ENCODE measurements at regions not wholly inside any gene's neighbourhood (a gene's known extent, or its start where the extent isn't known, plus 50 kb on each side); places are given as distances from the start of the nearest gene placed in this dataset.

DNA sequence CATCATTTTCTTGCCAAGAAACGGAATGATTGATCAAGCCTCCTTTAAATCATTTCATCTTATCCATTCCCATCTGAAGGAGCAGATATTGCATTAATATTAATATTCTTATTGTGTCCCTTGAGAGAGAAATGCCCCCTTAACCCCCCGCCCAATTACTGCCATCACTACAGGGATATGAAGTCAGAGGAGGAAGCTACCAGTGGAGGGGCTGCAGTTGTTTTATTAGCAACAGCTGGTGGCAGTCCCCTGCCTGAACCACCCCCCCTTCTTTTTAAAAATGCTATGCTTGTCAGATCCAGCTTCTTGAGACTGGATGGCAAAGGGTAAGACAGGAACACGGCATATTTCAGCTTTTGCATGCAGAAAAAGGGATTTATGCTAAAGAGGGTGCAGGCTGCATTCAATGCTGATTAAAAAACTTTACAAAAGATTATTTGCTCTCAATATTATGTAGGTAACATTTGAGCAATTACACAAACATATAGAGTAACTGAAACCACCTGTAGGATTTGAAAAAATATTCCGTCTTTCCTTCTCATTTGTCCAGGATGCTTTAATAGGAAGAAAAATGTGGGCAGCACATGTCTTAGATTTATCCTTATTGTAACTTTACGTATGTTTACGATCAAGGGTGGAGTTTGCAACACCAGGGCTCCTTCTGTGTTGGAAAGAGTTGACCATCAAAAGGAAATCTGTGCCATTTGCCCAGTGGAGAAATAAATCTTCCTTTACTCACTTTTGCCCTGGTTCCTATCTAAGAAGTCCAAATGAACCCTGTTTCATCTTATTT, 77.7 kb downstream of the ZBTB18 start:
- DNase-seq, result no peak
- no peak overlapping the region for H3K4me2 ChIP-seq (ENCODE audit: low read length, poor library complexity, severe bottlenecking)
- H3K79me1 ChIP-seq (replicated peaks; ENCODE audit: low read length, poor library complexity, severe bottlenecking), result no peaks in the 10 kb centered on the region
- H3K23ac ChIP-seq (ENCODE audit: low read length in 2 of 2), result no peak overlapping the region
- H3K9me3 ChIP-seq (ENCODE audit: control insufficient read depth, low read length), result peaks cover 9% of the 10 kb centered on the region
- H3K27me3 ChIP-seq (ENCODE audit: control insufficient read depth in 1 of 2, insufficient read depth in 1 of 2, low read length in 2 of 2), result peaks cover 0 to 54% of the 10 kb centered on the region in 2 experiments
- H2BK120ac ChIP-seq (ENCODE audit: low read depth, low read length), result no peak overlapping the region
- no peak overlapping the region for H3K14ac ChIP-seq (ENCODE audit: low read length in 2 of 2)
- no peak overlapping the region for H3K18ac ChIP-seq (ENCODE audit: low read depth in 1 of 2, low read length in 2 of 2)
- WGBS, result 96% methylated on average over 4 of the region's 6 CpGs
- H2BK15ac ChIP-seq (ENCODE audit: low read depth, poor library complexity, severe bottlenecking), result no peak overlapping the region
- no peak overlapping the region for H2BK12ac ChIP-seq (ENCODE audit: low read length in 2 of 2)
- H3K27ac ChIP-seq (ENCODE audit: low read length, poor library complexity, severe bottlenecking), result no peak overlapping the region
- H2BK5ac ChIP-seq (ENCODE audit: low read depth, low read length, poor library complexity, severe bottlenecking), result no peak overlapping the region
- H3K4me3 ChIP-seq (ENCODE audit: insufficient read depth in 1 of 2, low read depth in 1 of 2, low read length in 2 of 2), result no peak overlapping the region
- no peak overlapping the region for H3K4ac ChIP-seq (ENCODE audit: low read depth in 1 of 2, low read length in 2 of 2)
- H3K9ac ChIP-seq (ENCODE audit: low read length), result no peak overlapping the region
- no peak overlapping the region for H2AK5ac ChIP-seq (ENCODE audit: low read length, severe bottlenecking)
- H4K91ac ChIP-seq (ENCODE audit: low read length), result no peak overlapping the region
- no peaks in the 10 kb centered on the region for H3K4me1 ChIP-seq (ENCODE audit: control insufficient read depth, insufficient read depth, low read depth, low read length)
- no peaks in the 10 kb centered on the region for H3K36me3 ChIP-seq (ENCODE audit: control insufficient read depth in 1 of 2, insufficient read depth in 2 of 2, low read depth in 1 of 2, low read length in 2 of 2)
- H2AFZ ChIP-seq (ENCODE audit: low read depth, low read length), result no peak overlapping the region
- no peak overlapping the region for H4K8ac ChIP-seq (ENCODE audit: low read length)

DNA sequence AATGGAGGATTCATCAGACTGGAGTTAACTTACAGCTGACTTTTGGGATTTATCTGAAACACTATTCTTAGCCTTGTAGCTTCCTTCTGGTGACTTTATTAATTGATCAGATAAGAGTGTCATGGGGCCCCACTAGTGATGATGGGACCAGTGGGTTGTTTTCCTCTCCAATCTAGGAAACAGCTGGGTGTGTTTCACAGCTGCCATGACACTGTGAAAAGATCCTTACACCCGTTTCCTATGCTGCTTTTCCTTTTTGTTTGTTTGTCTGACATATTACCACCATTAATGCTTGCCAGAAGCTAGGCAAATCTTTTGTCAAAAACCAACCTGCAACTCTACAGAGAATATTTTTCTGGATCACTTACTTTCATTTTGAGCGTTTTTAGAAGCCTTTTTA, 86.2 kb downstream of the ZBTB18 start:
- Histone ChIP-seq H3K79me1 (replicated peaks; ENCODE audit: low read length, poor library complexity, severe bottlenecking) (no peaks in the 10 kb centered on the region), H2AK5ac (ENCODE audit: low read length, severe bottlenecking) (no peak overlapping the region), H3K27ac (ENCODE audit: low read length, poor library complexity, severe bottlenecking) (no peak overlapping the region), H3K27me3 (ENCODE audit: control insufficient read depth in 1 of 2, insufficient read depth in 1 of 2, low read length in 2 of 2) (peaks cover 0 to 36% of the 10 kb centered on the region in 2 experiments), H2BK12ac (ENCODE audit: low read length in 2 of 2) (no peak overlapping the region), H2BK120ac (ENCODE audit: low read depth, low read length) (no peak overlapping the region), H3K4me2 (ENCODE audit: low read length, poor library complexity, severe bottlenecking) (no peak overlapping the region), H3K4me3 (ENCODE audit: insufficient read depth in 1 of 2, low read depth in 1 of 2, low read length in 2 of 2) (no peak overlapping the region), H4K8ac (ENCODE audit: low read length) (no peak overlapping the region), H2AFZ (ENCODE audit: low read depth, low read length) (no peak overlapping the region), H3K4ac (ENCODE audit: low read depth in 1 of 2, low read length in 2 of 2) (no peak overlapping the region), H3K9ac (ENCODE audit: low read length) (no peak overlapping the region), H3K9me3 (ENCODE audit: control insufficient read depth, low read length) (no peaks in the 10 kb centered on the region), H2BK5ac (ENCODE audit: low read depth, low read length, poor library complexity, severe bottlenecking) (no peak overlapping the region), H3K14ac (ENCODE audit: low read length in 2 of 2) (no peak overlapping the region), H3K4me1 (ENCODE audit: control insufficient read depth, insufficient read depth, low read depth, low read length) (no peaks in the 10 kb centered on the region), H2BK15ac (ENCODE audit: low read depth, poor library complexity, severe bottlenecking) (no peak overlapping the region), H3K36me3 (ENCODE audit: control insufficient read depth in 1 of 2, insufficient read depth in 2 of 2, low read depth in 1 of 2, low read length in 2 of 2) (no peaks in the 10 kb centered on the region), H4K91ac (ENCODE audit: low read length) (no peak overlapping the region), H3K23ac (ENCODE audit: low read length in 2 of 2) (no peak overlapping the region), H3K18ac (ENCODE audit: low read depth in 1 of 2, low read length in 2 of 2) (no peak overlapping the region)
- WGBS, result 75% methylated on average over 2 of the region's 2 CpGs
- DNase-seq, result no peak

DNA sequence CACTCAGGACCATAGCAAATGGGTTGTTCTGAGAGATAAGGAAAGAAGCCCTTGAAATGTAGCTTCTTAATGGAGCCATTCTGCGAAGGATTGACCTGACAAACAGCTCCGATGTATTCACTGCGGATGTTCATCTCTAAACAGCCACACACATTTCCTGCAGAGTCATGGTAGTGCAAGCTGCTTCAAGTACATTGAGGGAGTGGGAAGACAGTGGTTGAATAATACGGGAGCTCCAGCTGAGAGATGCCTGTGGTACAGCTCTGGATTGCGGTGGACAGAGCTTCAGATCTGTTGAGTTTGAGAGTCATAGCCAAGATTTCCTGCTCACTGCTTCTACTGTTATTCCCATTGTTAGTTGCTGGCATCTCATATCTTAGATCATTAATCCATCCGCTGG, 86.6 kb downstream of the ZBTB18 start:
- H3K4me3 ChIP-seq (ENCODE audit: insufficient read depth in 1 of 2, low read depth in 1 of 2, low read length in 2 of 2), result no peak overlapping the region
- no peak overlapping the region for H3K4me2 ChIP-seq (ENCODE audit: low read length, poor library complexity, severe bottlenecking)
- no peak overlapping the region for H3K9ac ChIP-seq (ENCODE audit: low read length)
- H3K27me3 ChIP-seq (ENCODE audit: control insufficient read depth in 1 of 2, insufficient read depth in 1 of 2, low read length in 2 of 2), result peaks cover 0 to 36% of the 10 kb centered on the region in 2 experiments
- no peak overlapping the region for H2BK12ac ChIP-seq (ENCODE audit: low read length in 2 of 2)
- no peaks in the 10 kb centered on the region for H3K79me1 ChIP-seq (replicated peaks; ENCODE audit: low read length, poor library complexity, severe bottlenecking)
- no peak overlapping the region for H4K91ac ChIP-seq (ENCODE audit: low read length)
- no peak overlapping the region for H3K18ac ChIP-seq (ENCODE audit: low read depth in 1 of 2, low read length in 2 of 2)
- no peak overlapping the region for H3K4ac ChIP-seq (ENCODE audit: low read depth in 1 of 2, low read length in 2 of 2)
- no peaks in the 10 kb centered on the region for H3K36me3 ChIP-seq (ENCODE audit: control insufficient read depth in 1 of 2, insufficient read depth in 2 of 2, low read depth in 1 of 2, low read length in 2 of 2)
- H4K8ac ChIP-seq (ENCODE audit: low read length), result no peak overlapping the region
- no peak overlapping the region for H3K23ac ChIP-seq (ENCODE audit: low read length in 2 of 2)
- H3K9me3 ChIP-seq (ENCODE audit: control insufficient read depth, low read length), result no peaks in the 10 kb centered on the region
- WGBS, result 81% methylated on average over 5 of the region's 6 CpGs
- H3K27ac ChIP-seq (ENCODE audit: low read length, poor library complexity, severe bottlenecking), result no peak overlapping the region
- peak; percentile 70 for DNase-seq
- no peak overlapping the region for H2BK5ac ChIP-seq (ENCODE audit: low read depth, low read length, poor library complexity, severe bottlenecking)
- no peak overlapping the region for H2AK5ac ChIP-seq (ENCODE audit: low read length, severe bottlenecking)
- H2BK120ac ChIP-seq (ENCODE audit: low read depth, low read length), result no peak overlapping the region
- no peaks in the 10 kb centered on the region for H3K4me1 ChIP-seq (ENCODE audit: control insufficient read depth, insufficient read depth, low read depth, low read length)
- no peak overlapping the region for H3K14ac ChIP-seq (ENCODE audit: low read length in 2 of 2)
- no peak overlapping the region for H2BK15ac ChIP-seq (ENCODE audit: low read depth, poor library complexity, severe bottlenecking)
- H2AFZ ChIP-seq (ENCODE audit: low read depth, low read length), result no peak overlapping the region

DNA sequence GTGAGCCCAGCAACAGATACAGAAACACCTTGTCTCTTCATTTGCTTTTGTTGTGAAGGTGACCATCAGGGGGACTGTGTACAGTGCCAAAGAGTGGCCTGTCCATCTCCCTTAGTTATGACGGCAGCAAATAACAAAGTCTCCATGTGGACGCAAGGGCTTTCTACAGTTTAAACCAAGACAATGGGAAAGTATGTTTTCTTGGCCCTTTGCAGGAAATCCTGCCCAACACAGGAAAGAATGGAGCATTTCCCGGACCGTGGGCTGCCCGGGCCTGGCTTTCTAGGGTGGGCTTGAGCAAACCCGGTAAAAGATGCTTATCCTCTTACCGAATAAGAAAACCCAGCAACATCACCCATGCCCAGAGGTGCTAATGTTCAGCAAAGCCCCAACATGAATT, 87.3 kb downstream of the ZBTB18 start:
- Histone ChIP-seq H3K4me2 (ENCODE audit: low read length, poor library complexity, severe bottlenecking) (no peak overlapping the region), H3K79me1 (replicated peaks; ENCODE audit: low read length, poor library complexity, severe bottlenecking) (no peaks in the 10 kb centered on the region), H3K4me1 (ENCODE audit: control insufficient read depth, insufficient read depth, low read depth, low read length) (no peaks in the 10 kb centered on the region), H3K27me3 (ENCODE audit: control insufficient read depth in 1 of 2, insufficient read depth in 1 of 2, low read length in 2 of 2) (peaks cover 0 to 34% of the 10 kb centered on the region in 2 experiments), H3K9me3 (ENCODE audit: control insufficient read depth, low read length) (no peaks in the 10 kb centered on the region), H3K23ac (ENCODE audit: low read length in 2 of 2) (no peak overlapping the region), H3K9ac (ENCODE audit: low read length) (no peak overlapping the region), H2BK12ac (ENCODE audit: low read length in 2 of 2) (no peak overlapping the region), H4K8ac (ENCODE audit: low read length) (no peak overlapping the region), H3K4me3 (ENCODE audit: insufficient read depth in 1 of 2, low read depth in 1 of 2, low read length in 2 of 2) (no peak overlapping the region), H2BK120ac (ENCODE audit: low read depth, low read length) (no peak overlapping the region), H2BK15ac (ENCODE audit: low read depth, poor library complexity, severe bottlenecking) (no peak overlapping the region), H2AFZ (ENCODE audit: low read depth, low read length) (no peak overlapping the region), H3K18ac (ENCODE audit: low read depth in 1 of 2, low read length in 2 of 2) (no peak overlapping the region), H3K36me3 (ENCODE audit: control insufficient read depth in 1 of 2, insufficient read depth in 2 of 2, low read depth in 1 of 2, low read length in 2 of 2) (no peaks in the 10 kb centered on the region), H2AK5ac (ENCODE audit: low read length, severe bottlenecking) (no peak overlapping the region), H4K91ac (ENCODE audit: low read length) (no peak overlapping the region), H3K14ac (ENCODE audit: low read length in 2 of 2) (no peak overlapping the region), H3K27ac (ENCODE audit: low read length, poor library complexity, severe bottlenecking) (no peak overlapping the region), H3K4ac (ENCODE audit: low read depth in 1 of 2, low read length in 2 of 2) (no peak overlapping the region), H2BK5ac (ENCODE audit: low read depth, low read length, poor library complexity, severe bottlenecking) (no peak overlapping the region)
- DNase-seq, result no peak
- 97% methylated on average over 6 of the region's 7 CpGs for WGBS

All from mesenchymal stem cell (in vitro differentiated cells and primary cell).